ENCODE measurements at regions not wholly inside any gene's neighbourhood (a gene's known extent, or its start where the extent isn't known, plus 50 kb on each side); places are given as distances from the start of the nearest gene placed in this dataset.

DNA sequence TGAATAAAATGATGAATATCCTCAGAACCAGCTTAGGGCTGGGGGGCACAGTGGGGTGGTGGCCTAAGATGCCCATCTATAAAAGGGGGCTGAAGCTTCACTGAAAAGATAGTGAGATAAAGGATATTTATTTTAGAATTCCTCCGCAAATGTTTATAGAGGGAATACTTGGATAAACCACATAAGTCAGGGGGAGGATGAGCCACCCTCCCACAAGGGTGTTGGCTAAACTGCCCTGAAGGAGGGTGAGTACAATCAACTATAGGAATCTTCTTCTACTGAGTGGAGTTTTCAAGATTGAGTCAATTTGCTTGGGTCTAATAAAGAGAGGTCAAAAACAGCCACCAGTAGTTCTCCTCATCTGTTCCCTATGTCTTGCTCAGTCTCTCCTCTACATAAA, 114.5 kb upstream of the TANK start:
- ATAC-seq (ENCODE audit: poor library complexity) = no peak
- no peak for DNase-seq
- no peaks in the 10 kb centered on the region for H3K36me3 ChIP-seq (ENCODE audit: insufficient read depth, low read length)
- TF ChIP-seq, protein P1, sequence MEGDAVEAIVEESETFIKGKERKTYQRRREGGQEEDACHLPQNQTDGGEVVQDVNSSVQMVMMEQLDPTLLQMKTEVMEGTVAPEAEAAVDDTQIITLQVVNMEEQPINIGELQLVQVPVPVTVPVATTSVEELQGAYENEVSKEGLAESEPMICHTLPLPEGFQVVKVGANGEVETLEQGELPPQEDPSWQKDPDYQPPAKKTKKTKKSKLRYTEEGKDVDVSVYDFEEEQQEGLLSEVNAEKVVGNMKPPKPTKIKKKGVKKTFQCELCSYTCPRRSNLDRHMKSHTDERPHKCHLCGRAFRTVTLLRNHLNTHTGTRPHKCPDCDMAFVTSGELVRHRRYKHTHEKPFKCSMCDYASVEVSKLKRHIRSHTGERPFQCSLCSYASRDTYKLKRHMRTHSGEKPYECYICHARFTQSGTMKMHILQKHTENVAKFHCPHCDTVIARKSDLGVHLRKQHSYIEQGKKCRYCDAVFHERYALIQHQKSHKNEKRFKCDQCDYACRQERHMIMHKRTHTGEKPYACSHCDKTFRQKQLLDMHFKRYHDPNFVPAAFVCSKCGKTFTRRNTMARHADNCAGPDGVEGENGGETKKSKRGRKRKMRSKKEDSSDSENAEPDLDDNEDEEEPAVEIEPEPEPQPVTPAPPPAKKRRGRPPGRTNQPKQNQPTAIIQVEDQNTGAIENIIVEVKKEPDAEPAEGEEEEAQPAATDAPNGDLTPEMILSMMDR (IDR thresholded peaks at IDR 0.05) = no peak
- H3K27ac Mint-ChIP-seq = no peak overlapping the region
- ChIA-PET POLR2A (no interaction called here), CTCF (no interaction called here)
- peaks cover 7 to 12% of the 10 kb centered on the region in 2 experiments for H3K27me3 ChIP-seq (ENCODE audit: control insufficient read depth in 1 of 2, insufficient read depth in 2 of 2, low read length in 2 of 2)
- intact Hi-C loops (cut with DNase I, micrococcal nuclease) = no loop called here
- H3K4me1 ChIP-seq (ENCODE audit: insufficient read depth, low read length) = no peaks in the 10 kb centered on the region
- H3K4me3 ChIP-seq (ENCODE audit: low read length) = no peak overlapping the region
- no peak overlapping the region for H3K27ac ChIP-seq (ENCODE audit: low read depth in 1 of 2, low read length in 2 of 2)
- no peaks in the 10 kb centered on the region for H3K9me3 Mint-ChIP-seq
- H3K9me3 ChIP-seq (ENCODE audit: control insufficient read depth in 1 of 2, insufficient read depth in 1 of 2, low read length in 2 of 2) = no peaks in the 10 kb centered on the region
- no peaks in the 10 kb centered on the region for H3K4me1 Mint-ChIP-seq (ENCODE audit: low read depth)
- H3K27me3 Mint-ChIP-seq = peaks cover 21% of the 10 kb centered on the region
- H3K4me3 Mint-ChIP-seq = no peak overlapping the region
- H3K36me3 Mint-ChIP-seq (ENCODE audit: low read depth) = no peaks in the 10 kb centered on the region

DNA sequence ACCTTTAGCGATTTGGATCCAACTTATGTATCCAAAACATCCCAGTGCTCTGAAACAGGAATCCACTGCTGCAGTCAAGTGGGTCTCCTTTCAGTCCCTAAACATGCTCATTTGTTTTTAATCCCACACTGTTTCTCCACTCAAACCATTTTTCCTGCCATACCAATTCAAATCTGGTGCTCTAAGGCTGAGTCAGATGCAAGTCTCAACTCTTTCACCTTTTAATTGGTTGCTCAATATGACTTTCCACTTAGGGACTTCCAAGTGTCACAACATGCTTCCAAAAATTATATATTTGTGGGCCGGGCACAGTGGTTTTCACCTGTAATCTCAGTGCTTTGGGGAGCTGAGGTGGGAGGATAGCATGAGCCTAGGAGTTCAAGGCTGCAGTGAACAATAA, 113.4 kb upstream of the TANK start:
- H3K4me3 ChIP-seq (ENCODE audit: low read length) = no peak overlapping the region
- Mint-ChIP-seq H3K4me1 (ENCODE audit: low read depth) (no peaks in the 10 kb centered on the region), H3K4me3 (no peak overlapping the region), H3K9me3 (no peaks in the 10 kb centered on the region), H3K27me3 (peaks cover 32% of the 10 kb centered on the region), H3K27ac (no peak overlapping the region), H3K36me3 (ENCODE audit: low read depth) (no peaks in the 10 kb centered on the region)
- ChIA-PET POLR2A (no interaction called here), CTCF (interaction anchor here (1.4 kb wide), 1 partner anchor 16 kb away, joined by 3 read pairs; no protein-coding TSS in a partner anchor)
- DNase-seq (no peak), ATAC-seq (ENCODE audit: poor library complexity) (no peak)
- intact Hi-C loops (cut with DNase I, micrococcal nuclease) = no loop called here
- peaks cover 7 to 22% of the 10 kb centered on the region in 2 experiments for H3K27me3 ChIP-seq (ENCODE audit: control insufficient read depth in 1 of 2, insufficient read depth in 2 of 2, low read length in 2 of 2)
- no peaks in the 10 kb centered on the region for H3K4me1 ChIP-seq (ENCODE audit: insufficient read depth, low read length)
- H3K27ac ChIP-seq (ENCODE audit: low read depth in 1 of 2, low read length in 2 of 2) = no peak overlapping the region
- TF ChIP-seq, protein P1 (IDR thresholded peaks at IDR 0.05) = no peak
- H3K36me3 ChIP-seq (ENCODE audit: insufficient read depth, low read length) = no peaks in the 10 kb centered on the region
- H3K9me3 ChIP-seq (ENCODE audit: control insufficient read depth in 1 of 2, insufficient read depth in 1 of 2, low read length in 2 of 2) = no peaks in the 10 kb centered on the region

DNA sequence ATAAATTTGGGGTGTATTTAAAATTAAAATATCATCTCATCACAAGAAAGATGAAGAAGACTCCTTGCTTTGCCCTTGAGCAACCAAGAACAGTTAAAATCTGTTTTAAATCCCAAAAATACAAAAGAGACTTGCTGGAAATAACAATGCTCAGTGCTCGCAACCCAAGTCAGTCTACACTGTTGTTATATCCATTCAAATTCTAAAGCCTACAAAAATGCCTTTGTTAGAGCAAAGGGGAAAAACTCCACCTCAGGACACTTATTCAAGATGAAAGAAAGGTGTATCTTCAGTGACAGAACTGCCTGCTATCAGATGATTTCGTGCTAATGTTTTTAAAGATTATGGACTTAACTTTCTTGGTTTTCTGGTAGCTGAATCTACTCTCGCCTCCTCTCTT, 111.9 kb upstream of the TANK start:
- CTCF ChIA-PET = interaction anchor here (1.4 kb wide), 1 partner anchor 15 kb away, joined by 3 read pairs; no protein-coding TSS in a partner anchor
- Mint-ChIP-seq H3K27me3 (peaks cover 32% of the 10 kb centered on the region), H3K27ac (no peak overlapping the region)

More for the DNA sequence above, 111.9 kb upstream of the TANK start:
- Mint-ChIP-seq H3K36me3 (ENCODE audit: low read depth) (no peaks in the 10 kb centered on the region), H3K4me1 (ENCODE audit: low read depth) (no peaks in the 10 kb centered on the region), H3K9me3 (no peaks in the 10 kb centered on the region), H3K4me3 (no peak overlapping the region)
- no peak for ATAC-seq (ENCODE audit: poor library complexity)
- DNase-seq = no peak
- intact Hi-C loops (cut with DNase I, micrococcal nuclease) = no loop called here
- Histone ChIP-seq H3K27me3 (ENCODE audit: control insufficient read depth in 1 of 2, insufficient read depth in 2 of 2, low read length in 2 of 2) (peaks cover 7 to 24% of the 10 kb centered on the region in 2 experiments), H3K9me3 (ENCODE audit: control insufficient read depth in 1 of 2, insufficient read depth in 1 of 2, low read length in 2 of 2) (no peaks in the 10 kb centered on the region), H3K27ac (ENCODE audit: low read depth in 1 of 2, low read length in 2 of 2) (no peak overlapping the region), H3K4me3 (ENCODE audit: low read length) (no peak overlapping the region), H3K36me3 (ENCODE audit: insufficient read depth, low read length) (no peaks in the 10 kb centered on the region), H3K4me1 (ENCODE audit: insufficient read depth, low read length) (no peaks in the 10 kb centered on the region)
- TF ChIP-seq, protein P1 (IDR thresholded peaks at IDR 0.05) = no peak
- POLR2A ChIA-PET = no interaction called here
